Activated naive CD8-positive, alpha-beta T cell (primary cell): ENCODE measurements at regions not wholly inside any gene's neighbourhood (a gene's known extent, or its start where the extent isn't known, plus 50 kb on each side); places are given as distances from the start of the nearest gene placed in this dataset.

Experiments
- H3K27ac Mint-ChIP-seq: one replicate; pipeline ENCODE4 v1.8.0; 2021; ENCODE audit warnings: mixed read lengths
- H3K27me3 Mint-ChIP-seq: one replicate; pipeline ENCODE4 v1.8.0; 2021; ENCODE audit warnings: mixed read lengths
- H3K36me3 Mint-ChIP-seq: one replicate; pipeline ENCODE4 v1.8.0; 2021; ENCODE audit warnings: mixed read lengths
- H3K4me1 Mint-ChIP-seq: one replicate; pipeline ENCODE4 v1.8.0; 2021; ENCODE audit warnings: low read depth, mixed read lengths
- H3K4me3 Mint-ChIP-seq: one replicate; pipeline ENCODE4 v1.8.0; 2021; ENCODE audit warnings: mild to moderate bottlenecking, mixed read lengths
- H3K9me3 Mint-ChIP-seq: one replicate; pipeline ENCODE4 v1.8.0; 2021; ENCODE audit warnings: low read depth, mixed read lengths

DNA sequence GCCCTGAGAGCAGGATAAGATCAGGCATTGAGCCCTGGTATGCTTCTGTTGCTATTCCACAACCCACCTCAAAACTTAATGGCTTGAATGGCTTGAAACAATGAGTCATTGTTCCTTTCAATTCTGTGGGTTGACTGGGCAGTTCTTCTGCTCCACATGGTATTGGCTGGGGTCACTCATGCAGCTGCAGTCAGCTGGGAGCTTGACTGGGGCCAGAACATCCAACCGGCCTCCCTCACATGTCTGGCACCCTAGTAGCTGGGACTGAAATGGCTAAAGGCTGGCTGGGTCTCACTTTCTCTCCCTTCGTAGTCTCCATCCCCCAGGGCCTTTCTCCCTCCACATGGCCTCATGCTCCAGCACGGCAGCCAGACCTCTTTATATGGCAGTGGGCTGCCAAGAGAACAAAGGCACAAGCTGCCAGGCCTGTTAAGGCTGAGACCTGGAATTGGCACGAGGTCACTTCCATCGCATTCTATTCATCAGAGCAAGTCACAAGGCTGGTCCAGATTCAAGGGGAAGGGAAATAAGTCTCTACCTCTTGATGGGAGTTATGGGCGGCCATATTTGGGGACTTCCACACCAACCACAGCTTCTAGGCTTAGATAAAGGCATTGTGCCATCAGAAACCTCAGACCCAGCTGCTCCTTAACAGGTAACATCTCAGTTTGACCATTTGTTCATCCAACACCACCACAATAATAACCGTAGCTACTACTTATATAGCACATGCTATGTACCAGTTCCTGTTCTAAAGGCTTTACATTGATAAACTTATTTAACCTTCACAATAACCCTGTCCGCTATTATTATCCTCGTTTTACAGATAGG is 159.7 kb upstream of the ATP6AP2 start:
- Mint-ChIP-seq H3K9me3 (no peaks in the 10 kb centered on the region), H3K4me1 (peaks cover 12% of the 10 kb centered on the region), H3K36me3 (no peaks in the 10 kb centered on the region), H3K4me3 (no peak overlapping the region), H3K27me3 (no peaks in the 10 kb centered on the region), H3K27ac (no peak overlapping the region)

- Mint-ChIP-seq H3K4me1 (peaks cover 12% of the 10 kb centered on the region), H3K27ac (no peak overlapping the region), H3K9me3 (no peaks in the 10 kb centered on the region), H3K27me3 (no peaks in the 10 kb centered on the region), H3K36me3 (no peaks in the 10 kb centered on the region), H3K4me3 (no peak overlapping the region)
These were observed 162.0 kb upstream of the ATP6AP2 start for GRCh38 chrX:40418813-40419195.

DNA sequence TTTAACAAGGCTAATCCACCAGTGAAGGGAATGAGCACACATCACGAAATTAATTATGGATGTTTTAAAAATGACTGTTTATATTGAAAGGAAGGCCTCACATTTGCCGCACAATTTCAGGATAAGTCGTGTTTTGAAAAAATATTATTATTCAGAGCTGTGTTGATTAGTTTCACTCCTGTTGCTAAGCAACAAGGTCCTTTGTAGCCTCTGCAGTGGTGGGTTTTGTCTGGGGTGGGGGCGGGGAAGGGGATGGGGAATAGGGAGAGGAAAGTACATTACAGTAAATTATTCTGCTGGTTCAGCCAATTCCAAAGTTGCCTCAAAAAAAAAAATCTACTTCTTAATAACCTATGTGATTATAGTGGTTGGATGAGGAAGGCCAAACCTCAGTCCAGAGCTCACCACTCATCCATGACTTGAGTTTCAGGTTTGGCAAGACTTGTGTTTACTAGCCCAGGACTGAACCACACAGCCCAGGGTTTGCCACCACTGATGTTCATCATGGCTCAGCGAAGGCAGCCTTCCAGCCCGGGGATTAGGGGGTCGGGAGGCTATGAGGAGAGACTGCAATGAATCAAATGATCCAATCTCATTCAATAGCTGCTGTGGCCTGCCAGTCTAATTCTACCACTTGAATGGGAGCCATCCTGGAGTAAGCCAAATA is 162.5 kb upstream of the ATP6AP2 start:
- no peak overlapping the region for H3K27ac Mint-ChIP-seq
- H3K9me3 Mint-ChIP-seq, result no peaks in the 10 kb centered on the region
- H3K27me3 Mint-ChIP-seq, result no peaks in the 10 kb centered on the region
- no peaks in the 10 kb centered on the region for H3K36me3 Mint-ChIP-seq
- peaks cover 12% of the 10 kb centered on the region for H3K4me1 Mint-ChIP-seq
- H3K4me3 Mint-ChIP-seq, result no peak overlapping the region

GRCh38 chrX:40415675-40416074 is 165.1 kb upstream of the ATP6AP2 start:
- Mint-ChIP-seq H3K27ac (no peak overlapping the region), H3K4me1 (peaks cover 12% of the 10 kb centered on the region), H3K4me3 (no peak overlapping the region)

GRCh38 chrX:40414335-40414734 is 166.4 kb upstream of the ATP6AP2 start:
- Mint-ChIP-seq H3K27me3 (no peaks in the 10 kb centered on the region), H3K4me1 (peaks cover 10% of the 10 kb centered on the region), H3K4me3 (no peak overlapping the region), H3K9me3 (no peaks in the 10 kb centered on the region), H3K27ac (no peak overlapping the region), H3K36me3 (no peaks in the 10 kb centered on the region)

More at GRCh38 chrX:40415675-40416074, 165.1 kb upstream of the ATP6AP2 start:
- Mint-ChIP-seq H3K9me3 (no peaks in the 10 kb centered on the region), H3K27me3 (no peaks in the 10 kb centered on the region), H3K36me3 (no peaks in the 10 kb centered on the region)

GRCh38 chrX:40411340-40412111 is 169.2 kb upstream of the ATP6AP2 start:
- H3K36me3 Mint-ChIP-seq, result no peaks in the 10 kb centered on the region
- H3K27me3 Mint-ChIP-seq, result no peaks in the 10 kb centered on the region
- no peaks in the 10 kb centered on the region for H3K4me1 Mint-ChIP-seq
- no peak overlapping the region for H3K4me3 Mint-ChIP-seq
- no peak overlapping the region for H3K27ac Mint-ChIP-seq
- H3K9me3 Mint-ChIP-seq, result peaks cover 7% of the 10 kb centered on the region

DNA sequence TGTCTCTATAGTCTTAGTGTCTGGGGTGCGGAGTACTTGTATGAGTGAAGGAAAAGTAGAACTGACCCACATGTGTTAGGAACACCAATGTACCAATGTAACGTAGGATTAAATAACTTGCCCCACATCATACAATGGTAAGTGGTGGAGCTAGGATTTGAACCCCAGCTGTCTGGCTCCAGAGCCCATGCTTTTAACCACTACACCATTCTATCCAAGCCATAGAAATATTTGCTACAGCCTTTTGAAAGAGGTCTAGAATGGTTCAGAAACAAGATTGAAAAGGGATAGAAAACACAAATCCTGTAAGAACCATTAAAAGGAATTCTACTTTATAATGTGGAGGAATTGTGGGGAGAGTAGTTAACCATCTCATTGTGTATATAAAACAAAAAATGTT is 169.9 kb upstream of the ATP6AP2 start:
- Mint-ChIP-seq H3K27me3 (no peaks in the 10 kb centered on the region), H3K36me3 (no peaks in the 10 kb centered on the region)

DNA sequence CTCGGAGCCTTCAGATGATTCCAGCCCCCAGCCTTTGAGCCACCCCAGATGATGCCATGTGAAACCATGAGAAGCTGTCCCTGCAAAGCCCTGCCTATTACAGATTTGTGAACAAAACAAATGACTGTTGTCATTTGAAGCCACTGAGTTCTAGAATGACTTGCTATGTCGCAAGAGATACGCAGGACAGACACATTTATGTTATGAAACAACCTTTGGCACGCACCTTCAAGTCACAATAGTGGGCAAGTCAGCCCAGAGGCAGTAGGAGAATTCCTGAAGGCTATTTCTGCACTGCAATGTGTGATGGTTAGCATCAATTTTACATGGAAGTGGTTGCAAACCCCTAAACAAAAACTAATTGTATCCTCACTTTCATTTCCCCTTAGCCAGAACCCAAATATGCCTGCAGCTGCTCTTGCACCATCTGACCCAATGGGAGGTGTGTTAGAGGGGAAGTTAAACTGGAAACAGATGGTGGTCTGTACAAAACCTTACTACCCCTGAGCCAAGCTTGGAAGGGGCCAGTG is 174.4 kb upstream of the ATP6AP2 start:
- no peak overlapping the region for H3K4me3 Mint-ChIP-seq

More for the DNA sequence above, 169.9 kb upstream of the ATP6AP2 start:
- Mint-ChIP-seq H3K4me1 (no peaks in the 10 kb centered on the region), H3K9me3 (peaks cover 7% of the 10 kb centered on the region), H3K27ac (no peak overlapping the region), H3K4me3 (no peak overlapping the region)

GRCh38 chrX:40405399-40405798 is 175.4 kb upstream of the ATP6AP2 start:
- no peaks in the 10 kb centered on the region for H3K36me3 Mint-ChIP-seq
- H3K4me1 Mint-ChIP-seq, result no peaks in the 10 kb centered on the region
- H3K27me3 Mint-ChIP-seq, result no peaks in the 10 kb centered on the region
- H3K27ac Mint-ChIP-seq, result no peak overlapping the region
- peaks cover 7% of the 10 kb centered on the region for H3K9me3 Mint-ChIP-seq
- no peak overlapping the region for H3K4me3 Mint-ChIP-seq

More for the DNA sequence above, 174.4 kb upstream of the ATP6AP2 start:
- Mint-ChIP-seq H3K27ac (no peak overlapping the region), H3K36me3 (no peaks in the 10 kb centered on the region), H3K9me3 (peaks cover 7% of the 10 kb centered on the region), H3K27me3 (no peaks in the 10 kb centered on the region), H3K4me1 (no peaks in the 10 kb centered on the region)

- Mint-ChIP-seq H3K36me3 (no peaks in the 10 kb centered on the region), H3K9me3 (peaks cover 3% of the 10 kb centered on the region), H3K4me1 (no peaks in the 10 kb centered on the region), H3K4me3 (no peak overlapping the region), H3K27ac (no peak overlapping the region), H3K27me3 (no peaks in the 10 kb centered on the region)
These were observed 177.0 kb upstream of the ATP6AP2 start for GRCh38 chrX:40403757-40404156.

GRCh38 chrX:40402831-40403533 is 177.8 kb upstream of the ATP6AP2 start:
- H3K9me3 Mint-ChIP-seq, result no peaks in the 10 kb centered on the region
- H3K4me1 Mint-ChIP-seq, result no peaks in the 10 kb centered on the region
- no peaks in the 10 kb centered on the region for H3K36me3 Mint-ChIP-seq
- H3K4me3 Mint-ChIP-seq, result no peak overlapping the region
- no peaks in the 10 kb centered on the region for H3K27me3 Mint-ChIP-seq
- no peak overlapping the region for H3K27ac Mint-ChIP-seq

DNA sequence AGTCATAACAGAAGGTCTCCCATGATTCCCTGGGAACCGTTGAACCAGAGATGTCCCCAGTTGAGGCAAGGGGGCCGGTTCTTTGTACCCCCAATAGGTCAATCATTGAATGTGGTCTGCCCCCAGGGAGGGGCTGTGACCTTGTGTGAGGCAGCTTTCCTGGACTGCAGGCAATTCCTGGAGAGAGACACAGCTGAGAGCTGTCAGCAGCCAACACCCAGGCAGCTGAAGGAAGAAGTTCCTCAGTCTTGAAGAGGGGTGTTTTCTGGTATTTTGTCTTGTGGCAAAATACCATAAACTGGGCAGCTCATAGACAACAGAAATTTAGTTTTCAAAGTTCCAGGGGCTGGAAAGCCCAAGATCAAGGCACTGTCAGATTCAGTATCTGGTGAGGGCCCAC is 185.7 kb upstream of the ATP6AP2 start:
- H3K36me3 Mint-ChIP-seq, result peaks cover 3% of the 10 kb centered on the region
- H3K9me3 Mint-ChIP-seq, result no peaks in the 10 kb centered on the region
- H3K4me1 Mint-ChIP-seq, result no peaks in the 10 kb centered on the region
- H3K27me3 Mint-ChIP-seq, result no peaks in the 10 kb centered on the region
- H3K4me3 Mint-ChIP-seq, result no peak overlapping the region
- H3K27ac Mint-ChIP-seq, result no peak overlapping the region

DNA sequence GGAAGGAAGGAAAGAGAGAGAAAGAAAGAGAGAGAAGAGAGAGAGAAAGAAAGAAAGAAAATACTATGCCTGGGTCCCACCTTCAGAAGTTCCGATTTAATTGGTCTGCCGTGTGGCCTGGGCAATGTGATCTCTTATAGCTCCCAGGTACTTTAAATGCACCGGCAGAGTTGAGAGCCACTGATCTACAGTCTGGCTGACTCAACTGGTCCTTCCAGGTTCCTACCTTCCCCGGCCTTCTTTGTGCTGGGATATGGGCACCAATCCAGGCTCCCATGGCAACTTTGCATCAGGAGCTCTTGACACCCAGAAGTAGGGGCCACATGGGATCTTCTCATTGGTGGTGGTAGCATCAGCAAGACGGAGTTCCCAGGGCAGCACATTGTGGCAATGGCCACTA is 186.5 kb upstream of the ATP6AP2 start:
- Mint-ChIP-seq H3K27me3 (no peaks in the 10 kb centered on the region), H3K4me3 (no peak overlapping the region), H3K36me3 (peaks cover 3% of the 10 kb centered on the region), H3K9me3 (no peaks in the 10 kb centered on the region), H3K4me1 (no peaks in the 10 kb centered on the region), H3K27ac (no peak overlapping the region)

- Mint-ChIP-seq H3K9me3 (no peaks in the 10 kb centered on the region), H3K36me3 (peaks cover 3% of the 10 kb centered on the region), H3K27me3 (no peaks in the 10 kb centered on the region), H3K4me1 (no peaks in the 10 kb centered on the region), H3K4me3 (no peak overlapping the region), H3K27ac (no peak overlapping the region)
These were observed 188.2 kb upstream of the ATP6AP2 start for GRCh38 chrX:40392599-40392998.
